ENCODE measurements at regions not wholly inside any gene's neighbourhood (a gene's known extent, or its start where the extent isn't known, plus 50 kb on each side); places are given as distances from the start of the nearest gene placed in this dataset.

DNA sequence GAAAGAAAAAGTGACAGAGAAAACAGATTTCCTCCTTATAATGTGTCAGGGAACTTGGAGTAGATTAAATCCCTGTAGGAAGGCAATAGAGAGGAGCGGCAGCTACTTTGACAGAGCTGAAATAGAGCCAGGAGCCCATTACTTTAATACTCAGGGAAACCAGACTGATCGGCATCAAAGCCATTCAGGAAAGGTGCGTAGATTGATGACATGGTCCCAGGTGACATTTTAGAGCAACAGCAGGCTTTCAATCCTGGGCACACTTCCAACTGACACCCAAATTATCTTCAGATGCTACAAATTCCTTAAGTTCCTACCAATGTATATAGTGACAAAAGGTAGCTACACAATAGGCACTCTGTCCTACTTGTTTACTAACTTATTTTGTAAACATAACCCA, 821.5 kb downstream of the CDH8 start:
- TF ChIP-seq, protein P1, sequence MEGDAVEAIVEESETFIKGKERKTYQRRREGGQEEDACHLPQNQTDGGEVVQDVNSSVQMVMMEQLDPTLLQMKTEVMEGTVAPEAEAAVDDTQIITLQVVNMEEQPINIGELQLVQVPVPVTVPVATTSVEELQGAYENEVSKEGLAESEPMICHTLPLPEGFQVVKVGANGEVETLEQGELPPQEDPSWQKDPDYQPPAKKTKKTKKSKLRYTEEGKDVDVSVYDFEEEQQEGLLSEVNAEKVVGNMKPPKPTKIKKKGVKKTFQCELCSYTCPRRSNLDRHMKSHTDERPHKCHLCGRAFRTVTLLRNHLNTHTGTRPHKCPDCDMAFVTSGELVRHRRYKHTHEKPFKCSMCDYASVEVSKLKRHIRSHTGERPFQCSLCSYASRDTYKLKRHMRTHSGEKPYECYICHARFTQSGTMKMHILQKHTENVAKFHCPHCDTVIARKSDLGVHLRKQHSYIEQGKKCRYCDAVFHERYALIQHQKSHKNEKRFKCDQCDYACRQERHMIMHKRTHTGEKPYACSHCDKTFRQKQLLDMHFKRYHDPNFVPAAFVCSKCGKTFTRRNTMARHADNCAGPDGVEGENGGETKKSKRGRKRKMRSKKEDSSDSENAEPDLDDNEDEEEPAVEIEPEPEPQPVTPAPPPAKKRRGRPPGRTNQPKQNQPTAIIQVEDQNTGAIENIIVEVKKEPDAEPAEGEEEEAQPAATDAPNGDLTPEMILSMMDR (conservative IDR thresholded peaks at IDR 0.05; ENCODE audit: low read depth in 2 of 2): no peak
- TF ChIP-seq, protein P2, sequence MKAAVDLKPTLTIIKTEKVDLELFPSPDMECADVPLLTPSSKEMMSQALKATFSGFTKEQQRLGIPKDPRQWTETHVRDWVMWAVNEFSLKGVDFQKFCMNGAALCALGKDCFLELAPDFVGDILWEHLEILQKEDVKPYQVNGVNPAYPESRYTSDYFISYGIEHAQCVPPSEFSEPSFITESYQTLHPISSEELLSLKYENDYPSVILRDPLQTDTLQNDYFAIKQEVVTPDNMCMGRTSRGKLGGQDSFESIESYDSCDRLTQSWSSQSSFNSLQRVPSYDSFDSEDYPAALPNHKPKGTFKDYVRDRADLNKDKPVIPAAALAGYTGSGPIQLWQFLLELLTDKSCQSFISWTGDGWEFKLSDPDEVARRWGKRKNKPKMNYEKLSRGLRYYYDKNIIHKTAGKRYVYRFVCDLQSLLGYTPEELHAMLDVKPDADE (IDR thresholded peaks at IDR 0.05): no peak
- TF ChIP-seq EZH2 (IDR thresholded peaks at IDR 0.05; ENCODE audit: low read depth, unreplicated experiment) (no peak), CREB1 (CRISPR knock-in tag; IDR thresholded peaks at IDR 0.05; ENCODE audit: low read depth) (no peak), NANOG (IDR thresholded peaks at IDR 0.05; ENCODE audit: borderline replicate concordance) (no peak), EZH2phosphoT487 (IDR thresholded peaks at IDR 0.05; ENCODE audit: unreplicated experiment) (no peak)
